AG09309 (cell line): ENCODE measurements at regions not wholly inside any gene's neighbourhood (a gene's known extent, or its start where the extent isn't known, plus 50 kb on each side); places are given as distances from the start of the nearest gene placed in this dataset.

Source experiments
- DNase-seq: peaks from one replicate; pipeline ENCODE4 v3.0.0-alpha.2; 2010; ENCODE audit warnings: low read depth
- H3K4me3 ChIP-seq: 2 replicates; pipeline ENCODE4 v1.5.1; 2011; ENCODE audit warnings: mild to moderate bottlenecking, low read depth, low read length, moderate library complexity; ENCODE audit not compliant: control insufficient read depth
- TF ChIP-seq, protein P1 (sequence below): IDR thresholded peaks from 2 replicates; pipeline ENCODE4 v1.5.1; 2011; ENCODE audit warnings: mild to moderate bottlenecking, low read depth, low read length, inconsistent platforms; ENCODE audit not compliant: insufficient read depth, control insufficient read depth; ENCODE audit errors: missing control alignments

GRCh38 chr11:64441127-64441526 lies 82.2 kb downstream of the RPS6KA4 start:
- no peak for DNase-seq
- TF ChIP-seq, protein P1, sequence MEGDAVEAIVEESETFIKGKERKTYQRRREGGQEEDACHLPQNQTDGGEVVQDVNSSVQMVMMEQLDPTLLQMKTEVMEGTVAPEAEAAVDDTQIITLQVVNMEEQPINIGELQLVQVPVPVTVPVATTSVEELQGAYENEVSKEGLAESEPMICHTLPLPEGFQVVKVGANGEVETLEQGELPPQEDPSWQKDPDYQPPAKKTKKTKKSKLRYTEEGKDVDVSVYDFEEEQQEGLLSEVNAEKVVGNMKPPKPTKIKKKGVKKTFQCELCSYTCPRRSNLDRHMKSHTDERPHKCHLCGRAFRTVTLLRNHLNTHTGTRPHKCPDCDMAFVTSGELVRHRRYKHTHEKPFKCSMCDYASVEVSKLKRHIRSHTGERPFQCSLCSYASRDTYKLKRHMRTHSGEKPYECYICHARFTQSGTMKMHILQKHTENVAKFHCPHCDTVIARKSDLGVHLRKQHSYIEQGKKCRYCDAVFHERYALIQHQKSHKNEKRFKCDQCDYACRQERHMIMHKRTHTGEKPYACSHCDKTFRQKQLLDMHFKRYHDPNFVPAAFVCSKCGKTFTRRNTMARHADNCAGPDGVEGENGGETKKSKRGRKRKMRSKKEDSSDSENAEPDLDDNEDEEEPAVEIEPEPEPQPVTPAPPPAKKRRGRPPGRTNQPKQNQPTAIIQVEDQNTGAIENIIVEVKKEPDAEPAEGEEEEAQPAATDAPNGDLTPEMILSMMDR = no peak
- H3K4me3 ChIP-seq = no peak overlapping the region

DNA sequence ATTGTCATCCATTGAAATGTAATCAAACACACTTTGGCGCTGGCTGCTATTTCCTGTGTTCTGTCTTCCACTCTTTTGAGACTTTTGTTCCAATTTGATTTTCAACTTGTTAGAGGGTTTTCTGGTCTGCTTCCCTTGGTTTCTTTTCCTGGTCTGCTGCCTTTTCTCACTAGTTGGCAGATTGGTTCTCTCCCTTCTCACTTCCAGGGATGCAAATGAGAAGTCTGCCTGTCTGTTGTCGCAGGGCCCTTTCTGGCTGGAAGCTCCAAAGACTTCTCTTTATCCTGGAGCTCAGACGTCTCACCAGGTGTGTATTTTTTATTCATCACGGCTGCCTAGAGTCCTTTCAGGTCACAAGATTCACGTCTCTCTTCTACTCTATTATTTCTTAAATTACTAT lies 84.0 kb downstream of the RPS6KA4 start:
- no peak overlapping the region for H3K4me3 ChIP-seq
- TF ChIP-seq, protein P1 = no peak
- DNase-seq = no peak

- no peak for DNase-seq
Observed at GRCh38 chr11:64444838-64445441, 86.0 kb downstream of the RPS6KA4 start.

GRCh38 chr11:64445651-64446050 lies 86.7 kb downstream of the RPS6KA4 start:
- no peak for DNase-seq
- TF ChIP-seq, protein P1 = no peak
- no peak overlapping the region for H3K4me3 ChIP-seq

More at GRCh38 chr11:64444838-64445441, 86.0 kb downstream of the RPS6KA4 start:
- TF ChIP-seq, protein P1 = no peak
- H3K4me3 ChIP-seq = no peak overlapping the region

GRCh38 chr11:64447831-64448598 lies 89.1 kb downstream of the RPS6KA4 start:
- no peak for DNase-seq
- TF ChIP-seq, protein P1 = no peak
- H3K4me3 ChIP-seq = peak overlapping the region; percentile 7

DNA sequence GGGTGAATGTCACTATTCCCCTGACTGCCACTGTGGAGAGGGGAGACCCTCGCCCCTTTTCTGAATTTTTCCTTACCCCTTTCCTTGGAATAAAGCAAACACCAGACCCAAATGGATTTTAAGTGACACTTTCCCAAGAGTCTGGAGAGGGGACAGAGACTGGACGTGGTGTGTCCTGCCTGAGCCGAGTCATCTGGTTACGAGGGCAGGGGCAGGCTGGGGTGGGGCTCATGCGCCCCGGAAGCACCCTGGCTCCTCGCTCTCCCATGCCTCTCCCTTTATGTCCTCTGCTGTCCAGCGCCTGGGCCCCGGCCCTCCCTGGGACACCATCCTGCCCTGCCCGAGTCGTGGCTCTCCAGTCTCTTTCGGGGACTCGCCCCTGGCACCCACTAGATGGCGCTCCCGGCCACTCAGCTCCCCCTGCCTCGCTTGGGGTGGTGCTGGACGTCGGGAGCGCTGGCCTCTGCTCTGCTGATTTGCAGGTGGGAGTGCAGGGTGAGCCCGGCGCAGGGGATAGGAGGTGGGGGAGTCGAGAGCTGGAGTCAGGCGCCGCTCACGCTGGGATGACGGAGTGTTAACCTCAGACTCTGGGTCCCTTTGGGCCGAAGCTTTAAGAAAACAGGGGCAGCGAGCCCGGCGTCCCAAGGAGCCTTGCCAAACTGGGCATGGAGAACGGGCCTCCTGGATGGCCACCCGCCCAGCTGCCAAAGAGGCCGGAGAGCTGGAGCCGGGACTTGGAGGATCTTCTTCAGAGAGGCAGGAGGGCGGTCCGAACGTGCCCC lies 89.8 kb downstream of the RPS6KA4 start:
- no peak overlapping the region for H3K4me3 ChIP-seq
- peak; percentile 7 for DNase-seq
- TF ChIP-seq, protein P1 = peak; percentile 93
